ENCODE measurements at regions not wholly inside any gene's neighbourhood (a gene's known extent, or its start where the extent isn't known, plus 50 kb on each side); places are given as distances from the start of the nearest gene placed in this dataset.

- no peak overlapping the region for H2AFZ ChIP-seq (replicated peaks; ENCODE audit: low read length, poor library complexity)
- no peak overlapping the region for H3K14ac ChIP-seq (replicated peaks; ENCODE audit: low read depth, low read length)
- peaks cover 40% of the 10 kb centered on the region for H3K9me3 ChIP-seq (ENCODE audit: control insufficient read depth, insufficient read depth, low read length)
- DNase-seq = no peak
- H3K4me1 ChIP-seq (ENCODE audit: control insufficient read depth, insufficient read depth, low read length) = no peaks in the 10 kb centered on the region
- ATAC-seq (ENCODE audit: low read depth) = no peak
- no peak overlapping the region for H3K23ac ChIP-seq (ENCODE audit: low read depth, low read length)
- H3K18ac ChIP-seq (ENCODE audit: low read depth, low read length) = no peak overlapping the region
- H4K20me1 ChIP-seq (ENCODE audit: insufficient read depth, low read length) = no peaks in the 10 kb centered on the region
- H3K9me1 ChIP-seq (ENCODE audit: insufficient read depth, low read length) = no peaks in the 10 kb centered on the region
- H3K79me1 ChIP-seq (ENCODE audit: low read depth in 1 of 2, low read length in 2 of 2) = no peaks in the 10 kb centered on the region
- no peak overlapping the region for H2BK15ac ChIP-seq (ENCODE audit: low read depth, low read length)
- dilution Hi-C loops (cut with HindIII; ENCODE audit: low sequenced_read_pairs, unreplicated experiment) (no loop called here), intact Hi-C loops (cut with micrococcal nuclease) (no loop called here), in situ Hi-C loops (cut with MboI; ENCODE audit: low sequenced_read_pairs) (no loop called here)
- no peak overlapping the region for H2BK5ac ChIP-seq (ENCODE audit: low read depth, low read length, poor library complexity, severe bottlenecking)
- H3K4me2 ChIP-seq (ENCODE audit: low read depth, low read length) = no peak overlapping the region
- no peak overlapping the region for H3K27ac ChIP-seq (ENCODE audit: insufficient read depth, low read length)
- H3K36me3 ChIP-seq (ENCODE audit: control insufficient read depth, insufficient read depth, low read length) = no peaks in the 10 kb centered on the region
- H3K4ac ChIP-seq (ENCODE audit: low read depth, low read length) = no peak overlapping the region
- H2AK5ac ChIP-seq (ENCODE audit: low read depth, low read length) = no peak overlapping the region
- H2BK20ac ChIP-seq (ENCODE audit: low read depth, low read length) = no peak overlapping the region
- no peaks in the 10 kb centered on the region for H3K27me3 ChIP-seq (ENCODE audit: control insufficient read depth, insufficient read depth, low read length)
- H4K5ac ChIP-seq (ENCODE audit: low read depth, low read length) = no peak overlapping the region
- H3K56ac ChIP-seq (ENCODE audit: extremely low read depth, insufficient read depth, low read length) = no peak overlapping the region
- H4K8ac ChIP-seq (ENCODE audit: low read depth in 2 of 2, low read length in 2 of 2) = no peak overlapping the region
- POLR2A ChIA-PET (ENCODE audit: unreplicated experiment) = no interaction called here
- H4K91ac ChIP-seq (ENCODE audit: insufficient read depth, low read depth, low read length) = no peak overlapping the region
- H2BK120ac ChIP-seq (ENCODE audit: low read depth, low read length) = no peak overlapping the region
- no TSS peak for BruUV-seq (replicated peaks)
- H3K9ac ChIP-seq (ENCODE audit: low read depth, low read length) = no peak overlapping the region
- no CpG with 5 or more reads among the region's 8 CpGs for WGBS, 2 experiments (ENCODE audit: extremely low coverage in 2 of 2, insufficient read length in 1 of 2)
- no peak overlapping the region for H3K4me3 ChIP-seq (ENCODE audit: insufficient read depth, low read depth, low read length)
- TF ChIP-seq CHD1 (IDR thresholded peaks at IDR 0.05; ENCODE audit: low read depth, low read length) = no peak
- no peak for TF ChIP-seq RAD21 (IDR thresholded peaks at IDR 0.05; ENCODE audit: low read length)
- no peak for TF ChIP-seq FOS (IDR thresholded peaks at IDR 0.05; ENCODE audit: low read depth, low read length)
- no peak for TF ChIP-seq MAZ (IDR thresholded peaks at IDR 0.05; ENCODE audit: borderline replicate concordance, low read depth, low read length)
- TF ChIP-seq SMC3 (IDR thresholded peaks at IDR 0.05; ENCODE audit: low read depth, low read length) = no peak
- TF ChIP-seq RFX5 (IDR thresholded peaks at IDR 0.05; ENCODE audit: low read depth, low read length) = no peak
- no peak for TF ChIP-seq NFE2L2 (IDR thresholded peaks at IDR 0.05; ENCODE audit: low read depth, low read length)
- TF ChIP-seq USF2 (IDR thresholded peaks at IDR 0.05; ENCODE audit: low read depth, low read length) = no peak
- TF ChIP-seq MAFK (IDR thresholded peaks at IDR 0.05; ENCODE audit: low read depth, low read length) = no peak
- TF ChIP-seq POLR2A (IDR thresholded peaks at IDR 0.05; ENCODE audit: low read depth, low read length) = no peak
- no peak for TF ChIP-seq RCOR1 (IDR thresholded peaks at IDR 0.05; ENCODE audit: insufficient replicate concordance, low read length)
- no peak for TF ChIP-seq BHLHE40 (IDR thresholded peaks at IDR 0.05; ENCODE audit: low read depth, low read length)
- no peak for TF ChIP-seq ELK1 (IDR thresholded peaks at IDR 0.05; ENCODE audit: borderline replicate concordance, low read depth, low read length)
- TF ChIP-seq MXI1 (IDR thresholded peaks at IDR 0.05; ENCODE audit: borderline replicate concordance, low read depth, low read length) = no peak
- CTCF ChIA-PET = no interaction called here
- H2AK9ac ChIP-seq (replicated peaks; ENCODE audit: low read depth, low read length, poor library complexity) = no peak overlapping the region
Observed at GRCh38 chr2:16123421-16123820, 183.1 kb downstream of the MYCN start.

Data from IMR-90 (cell line).